H9 (cell line): ENCODE measurements at regions not wholly inside any gene's neighbourhood (a gene's known extent, or its start where the extent isn't known, plus 50 kb on each side); places are given as distances from the start of the nearest gene placed in this dataset.

Source experiments
- DNase-seq: peaks from one replicate; pipeline ENCODE4 v3.0.0-alpha.2; 2017
- H2AFZ ChIP-seq: one replicate; pipeline ENCODE4 v1.6.1; 2013; ENCODE audit warnings: mild to moderate bottlenecking, low read length, control low read depth, moderate library complexity
- H2AK5ac ChIP-seq: 2 replicates; pipeline ENCODE4 v1.6.1; 2013; ENCODE audit warnings: low read length, control low read depth, mixed read lengths; ENCODE audit not compliant: insufficient read length
- H2BK120ac ChIP-seq: one replicate; pipeline ENCODE4 v1.6.1; 2013; ENCODE audit warnings: low read depth, mild to moderate bottlenecking, low read length, control low read depth, inconsistent platforms; ENCODE audit not compliant: poor library complexity, severe bottlenecking
- H2BK12ac ChIP-seq: 2 replicates; pipeline ENCODE4 v1.6.1; 2013; ENCODE audit warnings: low read length, control low read depth, mixed read lengths, low read depth; ENCODE audit not compliant: insufficient read length
- H2BK15ac ChIP-seq: 2 replicates; pipeline ENCODE4 v1.6.1; 2013; ENCODE audit warnings: low read depth, low read length, control low read depth
- H2BK20ac ChIP-seq: one replicate; pipeline ENCODE4 v1.6.1; 2013; ENCODE audit warnings: low read depth, mild to moderate bottlenecking, low read length, control low read depth, inconsistent platforms; ENCODE audit not compliant: poor library complexity, severe bottlenecking
- H2BK5ac ChIP-seq: 2 replicates; pipeline ENCODE4 v1.6.1; 2013; ENCODE audit warnings: low read length, control low read depth, mixed read lengths; ENCODE audit not compliant: insufficient read length
- H3K14ac ChIP-seq: 2 replicates; pipeline ENCODE4 v1.6.1; 2013; ENCODE audit warnings: low read length, control low read depth; ENCODE audit not compliant: insufficient read depth
- H3K18ac ChIP-seq: 2 replicates; pipeline ENCODE4 v1.6.1; 2013; ENCODE audit warnings: low read depth, mild to moderate bottlenecking, mixed read lengths, low read length, control low read depth; ENCODE audit not compliant: insufficient read length
- H3K23ac ChIP-seq: 2 replicates; pipeline ENCODE4 v1.6.1; 2013; ENCODE audit warnings: low read length, control low read depth, mixed read lengths, low read depth; ENCODE audit not compliant: insufficient read length
- H3K23me2 ChIP-seq: 2 replicates; pipeline ENCODE4 v1.6.1; 2013; ENCODE audit warnings: low read depth, mild to moderate bottlenecking, mixed read lengths, low read length, control low read depth; ENCODE audit not compliant: insufficient read length, poor library complexity, severe bottlenecking
- H3K27ac ChIP-seq: 2 replicates; pipeline ENCODE4 v1.5.1; 2013; ENCODE audit warnings: low read length, control low read depth, mixed read lengths, low read depth; ENCODE audit not compliant: insufficient read length
- H3K27me3 ChIP-seq: 2 replicates; pipeline ENCODE4 v1.6.1; 2013; ENCODE audit warnings: low read length, control low read depth, inconsistent platforms; ENCODE audit not compliant: insufficient read depth
- H3K4ac ChIP-seq: 2 replicates; pipeline ENCODE4 v1.6.1; 2013; ENCODE audit warnings: low read depth, mild to moderate bottlenecking, control low read depth, inconsistent platforms, low read length, moderate library complexity
- H3K4me1 ChIP-seq: 2 replicates; pipeline ENCODE4 v1.6.1; 2013; ENCODE audit warnings: low read length, control low read depth, inconsistent platforms; ENCODE audit not compliant: insufficient read depth
- H3K4me2 ChIP-seq: 2 replicates; pipeline ENCODE4 v1.6.1; 2013; ENCODE audit warnings: low read length, control low read depth, mixed read lengths; ENCODE audit not compliant: insufficient read length, insufficient read depth
- H3K56ac ChIP-seq: 2 replicates; pipeline ENCODE4 v1.6.1; 2013; ENCODE audit warnings: low read depth, mild to moderate bottlenecking, mixed read lengths, low read length, control low read depth; ENCODE audit not compliant: insufficient read length
- H3K79me1 ChIP-seq: 2 replicates; pipeline ENCODE4 v1.6.1; 2013; ENCODE audit warnings: low read depth, mild to moderate bottlenecking, moderate library complexity, low read length, control low read depth, inconsistent platforms; ENCODE audit not compliant: insufficient read depth, poor library complexity, severe bottlenecking
- H3K79me2 ChIP-seq: 2 replicates; pipeline ENCODE4 v1.6.1; 2013; ENCODE audit warnings: low read length, control low read depth, inconsistent platforms; ENCODE audit not compliant: insufficient read depth
- H3K9ac ChIP-seq: 2 replicates; pipeline ENCODE4 v1.6.1; 2013; ENCODE audit warnings: low read length, control low read depth, mixed read lengths; ENCODE audit not compliant: insufficient read length; ENCODE audit errors: extremely low read depth
- H3K9me3 ChIP-seq: one replicate; pipeline ENCODE4 v1.6.1; 2013; ENCODE audit warnings: low read depth, low read length, inconsistent platforms; ENCODE audit not compliant: control insufficient read depth
- H3T11ph ChIP-seq: one replicate; pipeline ENCODE4 v1.6.1; 2013; ENCODE audit warnings: mild to moderate bottlenecking, low read length, control low read depth, inconsistent platforms
- H4K20me1 ChIP-seq: one replicate; pipeline ENCODE4 v1.6.1; 2013; ENCODE audit not compliant: control insufficient read depth, insufficient read length, insufficient read depth
- H4K5ac ChIP-seq: 2 replicates; pipeline ENCODE4 v1.6.1; 2013; ENCODE audit warnings: low read depth, mild to moderate bottlenecking, mixed read lengths, low read length, control low read depth; ENCODE audit not compliant: insufficient read length
- H4K8ac ChIP-seq: replicated peaks from 2 replicates; pipeline ENCODE4 v1.6.1; 2013; ENCODE audit warnings: low read length, control low read depth, mixed read lengths, low read depth; ENCODE audit not compliant: insufficient read length
- H4K91ac ChIP-seq: 2 replicates; pipeline ENCODE4 v1.6.1; 2013; ENCODE audit warnings: low read depth, mild to moderate bottlenecking, moderate library complexity, mixed read lengths, low read length, control low read depth; ENCODE audit not compliant: insufficient read length
- H3K27ac Mint-ChIP-seq, 3 experiments: 2 replicates in 2 of 3; 3 replicates in 1 of 3; pipeline ENCODE4 v1.8.0; 2020 to 2021; ENCODE audit warnings: mixed read lengths in 3 of 3, mild to moderate bottlenecking in 1 of 3, moderate library complexity in 1 of 3
- H3K27me3 Mint-ChIP-seq: 2 replicates; pipeline ENCODE4 v1.8.0; 2021; ENCODE audit warnings: low read depth, mild to moderate bottlenecking, moderate library complexity, mixed read lengths
- H3K36me3 Mint-ChIP-seq, 3 experiments: 2 replicates in 2 of 3; 3 replicates in 1 of 3; pipeline ENCODE4 v1.8.0; 2020 to 2021; ENCODE audit warnings: low read depth in 3 of 3, mixed read lengths in 3 of 3; ENCODE audit not compliant: insufficient read depth in 1 of 3
- H3K4me1 Mint-ChIP-seq, 2 experiments: 2 replicates each; pipeline ENCODE4 v1.8.0; 2020; ENCODE audit warnings: mixed read lengths in 2 of 2
- H3K4me3 Mint-ChIP-seq, 2 experiments: 2 replicates in 1 of 2; 3 replicates in 1 of 2; pipeline ENCODE4 v1.8.0; 2020 to 2021; ENCODE audit warnings: mild to moderate bottlenecking in 2 of 2, mixed read lengths in 2 of 2, moderate library complexity in 1 of 2
- H3K9me3 Mint-ChIP-seq, 2 experiments: 2 replicates in 1 of 2; 3 replicates in 1 of 2; pipeline ENCODE4 v1.8.0; 2020; ENCODE audit warnings: mild to moderate bottlenecking in 2 of 2, mixed read lengths in 2 of 2, moderate library complexity in 1 of 2
- WGBS: extraction: QIAGEN DNeasy Blood & Tissue Kit; methylation state at CpG from one replicate; pipeline ENCODE4 v1.1.7; 2013; ENCODE audit warnings: missing lambda C conversion rate, low lambda C conversion rate, mixed read lengths; ENCODE audit not compliant: insufficient read length; ENCODE audit errors: extremely low coverage; 5-methylcytosine and 5-hydroxymethylcytosine counted together
- TF ChIP-seq, protein P1 (sequence below): fragments of 200-600 bp; sonication (generic); conservative IDR thresholded peaks from 3 replicates; pipeline ENCODE4 v1.8.0; 2021; ENCODE audit warnings: antibody characterized with exemption, mild to moderate bottlenecking

- no CpG with 5 or more reads among the region's 3 CpGs for WGBS
- H3K4me1 Mint-ChIP-seq = no peaks in the 10 kb centered on the region
- no peak overlapping the region for H2AK5ac ChIP-seq
Observed at GRCh38 chr9:11546231-11546630, 933.4 kb upstream of the PTPRD start.

More at GRCh38 chr9:11546231-11546630, 933.4 kb upstream of the PTPRD start:
- Histone ChIP-seq H3T11ph (no peak overlapping the region), H3K79me1 (no peaks in the 10 kb centered on the region), H3K18ac (no peak overlapping the region), H2BK20ac (no peak overlapping the region), H4K20me1 (no peaks in the 10 kb centered on the region), H3K4me1 (no peaks in the 10 kb centered on the region), H2AFZ (no peak overlapping the region), H4K5ac (no peak overlapping the region), H3K14ac (no peak overlapping the region), H3K4ac (no peak overlapping the region), H2BK120ac (no peak overlapping the region), H3K4me2 (no peak overlapping the region), H2BK5ac (no peak overlapping the region), H3K27ac (no peak overlapping the region), H3K23ac (no peak overlapping the region), H3K23me2 (no peaks in the 10 kb centered on the region), H3K56ac (no peak overlapping the region), H4K8ac (no peak overlapping the region), H3K9me3 (no peaks in the 10 kb centered on the region), H3K9ac (no peak overlapping the region), H4K91ac (no peak overlapping the region), H2BK12ac (no peak overlapping the region), H3K79me2 (no peaks in the 10 kb centered on the region), H3K27me3 (no peaks in the 10 kb centered on the region), H2BK15ac (no peak overlapping the region)
- Mint-ChIP-seq H3K36me3 (no peaks in the 10 kb centered on the region), H3K4me3 (no peak overlapping the region), H3K27me3 (no peaks in the 10 kb centered on the region), H3K9me3 (no peaks in the 10 kb centered on the region; a peak in 1 of 5 replicates), H3K27ac (no peak overlapping the region)
- TF ChIP-seq, protein P1, sequence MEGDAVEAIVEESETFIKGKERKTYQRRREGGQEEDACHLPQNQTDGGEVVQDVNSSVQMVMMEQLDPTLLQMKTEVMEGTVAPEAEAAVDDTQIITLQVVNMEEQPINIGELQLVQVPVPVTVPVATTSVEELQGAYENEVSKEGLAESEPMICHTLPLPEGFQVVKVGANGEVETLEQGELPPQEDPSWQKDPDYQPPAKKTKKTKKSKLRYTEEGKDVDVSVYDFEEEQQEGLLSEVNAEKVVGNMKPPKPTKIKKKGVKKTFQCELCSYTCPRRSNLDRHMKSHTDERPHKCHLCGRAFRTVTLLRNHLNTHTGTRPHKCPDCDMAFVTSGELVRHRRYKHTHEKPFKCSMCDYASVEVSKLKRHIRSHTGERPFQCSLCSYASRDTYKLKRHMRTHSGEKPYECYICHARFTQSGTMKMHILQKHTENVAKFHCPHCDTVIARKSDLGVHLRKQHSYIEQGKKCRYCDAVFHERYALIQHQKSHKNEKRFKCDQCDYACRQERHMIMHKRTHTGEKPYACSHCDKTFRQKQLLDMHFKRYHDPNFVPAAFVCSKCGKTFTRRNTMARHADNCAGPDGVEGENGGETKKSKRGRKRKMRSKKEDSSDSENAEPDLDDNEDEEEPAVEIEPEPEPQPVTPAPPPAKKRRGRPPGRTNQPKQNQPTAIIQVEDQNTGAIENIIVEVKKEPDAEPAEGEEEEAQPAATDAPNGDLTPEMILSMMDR = no peak
- no peak for DNase-seq
